ENCODE measurements at regions not wholly inside any gene's neighbourhood (a gene's known extent, or its start where the extent isn't known, plus 50 kb on each side); places are given as distances from the start of the nearest gene placed in this dataset.
"Not testable (repeated sequence)": the region's sequence is repeated elsewhere in the genome, so short reads cannot be mapped to it uniquely, and the experiment has no call there.

DNA sequence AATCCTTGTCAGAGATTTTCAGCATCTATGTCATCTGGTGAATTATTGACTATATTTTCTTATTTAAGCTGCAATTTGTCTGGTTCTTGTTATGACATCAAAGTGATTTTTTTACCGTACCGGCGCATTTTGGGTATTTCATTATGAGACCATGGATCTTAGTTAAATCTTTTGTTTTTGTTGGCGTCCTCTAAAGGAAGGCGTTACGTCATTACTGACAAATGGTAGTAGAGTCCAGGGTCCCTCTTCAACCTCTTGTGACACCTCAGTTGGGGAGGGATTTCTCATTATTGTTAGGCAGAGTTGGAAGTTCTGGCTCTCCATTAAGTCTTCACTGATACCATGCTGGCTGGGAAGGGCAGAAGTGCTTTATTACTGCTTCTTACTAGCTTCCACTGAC lies 175.8 kb upstream of the MMADHC start:
- Histone ChIP-seq H3K27me3 (replicated peaks; ENCODE audit: insufficient read depth) (no peaks in the 10 kb centered on the region), H3K4me3 (no peak overlapping the region), H3K36me3 (no peaks in the 10 kb centered on the region), H3K27ac (no peak overlapping the region), H3K9me3 (no peaks in the 10 kb centered on the region), H3K4me1 (ENCODE audit: control insufficient read depth in 1 of 2, low read depth in 2 of 2) (peaks cover 0 to 11% of the 10 kb centered on the region in 2 donors)
- ATAC-seq (ENCODE audit: insufficient number of reproducible peaks, low FRiP score, low read depth) (no peak), DNase-seq (ENCODE audit: low spot score) (no peak)
- TF ChIP-seq, protein P1, sequence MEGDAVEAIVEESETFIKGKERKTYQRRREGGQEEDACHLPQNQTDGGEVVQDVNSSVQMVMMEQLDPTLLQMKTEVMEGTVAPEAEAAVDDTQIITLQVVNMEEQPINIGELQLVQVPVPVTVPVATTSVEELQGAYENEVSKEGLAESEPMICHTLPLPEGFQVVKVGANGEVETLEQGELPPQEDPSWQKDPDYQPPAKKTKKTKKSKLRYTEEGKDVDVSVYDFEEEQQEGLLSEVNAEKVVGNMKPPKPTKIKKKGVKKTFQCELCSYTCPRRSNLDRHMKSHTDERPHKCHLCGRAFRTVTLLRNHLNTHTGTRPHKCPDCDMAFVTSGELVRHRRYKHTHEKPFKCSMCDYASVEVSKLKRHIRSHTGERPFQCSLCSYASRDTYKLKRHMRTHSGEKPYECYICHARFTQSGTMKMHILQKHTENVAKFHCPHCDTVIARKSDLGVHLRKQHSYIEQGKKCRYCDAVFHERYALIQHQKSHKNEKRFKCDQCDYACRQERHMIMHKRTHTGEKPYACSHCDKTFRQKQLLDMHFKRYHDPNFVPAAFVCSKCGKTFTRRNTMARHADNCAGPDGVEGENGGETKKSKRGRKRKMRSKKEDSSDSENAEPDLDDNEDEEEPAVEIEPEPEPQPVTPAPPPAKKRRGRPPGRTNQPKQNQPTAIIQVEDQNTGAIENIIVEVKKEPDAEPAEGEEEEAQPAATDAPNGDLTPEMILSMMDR (IDR thresholded peaks at IDR 0.05) = no peak

DNA sequence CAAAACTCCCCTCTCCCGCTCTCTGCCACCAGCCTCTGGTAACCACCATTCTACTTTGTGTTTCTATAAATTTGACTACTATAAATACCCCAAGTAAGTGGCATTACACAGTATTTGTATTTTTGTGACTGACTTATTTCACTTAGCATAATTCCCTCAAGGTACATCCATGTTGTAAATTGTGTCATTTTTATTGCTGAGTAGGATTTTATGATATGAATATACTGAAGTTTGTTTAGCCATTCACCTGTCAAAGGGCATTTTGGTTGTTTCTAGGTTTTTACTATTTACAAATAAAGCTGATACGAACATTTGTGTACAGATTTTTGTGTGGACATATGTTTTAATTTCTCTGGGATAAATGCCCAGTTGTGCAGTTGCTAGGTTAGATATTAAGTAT lies 174.0 kb upstream of the MMADHC start:
- H3K4me3 ChIP-seq = no peak overlapping the region
- H3K9me3 ChIP-seq = no peaks in the 10 kb centered on the region
- no peaks in the 10 kb centered on the region for H3K36me3 ChIP-seq
- H3K4me1 ChIP-seq (ENCODE audit: control insufficient read depth in 1 of 2, low read depth in 2 of 2) = no peaks in the 10 kb centered on the region
- ATAC-seq (ENCODE audit: insufficient number of reproducible peaks, low FRiP score, low read depth) (no peak), DNase-seq (ENCODE audit: low spot score) (no peak)
- TF ChIP-seq, protein P1 (IDR thresholded peaks at IDR 0.05) = no peak
- H3K27me3 ChIP-seq (replicated peaks; ENCODE audit: insufficient read depth) = no peaks in the 10 kb centered on the region
- H3K27ac ChIP-seq = no peak overlapping the region

DNA sequence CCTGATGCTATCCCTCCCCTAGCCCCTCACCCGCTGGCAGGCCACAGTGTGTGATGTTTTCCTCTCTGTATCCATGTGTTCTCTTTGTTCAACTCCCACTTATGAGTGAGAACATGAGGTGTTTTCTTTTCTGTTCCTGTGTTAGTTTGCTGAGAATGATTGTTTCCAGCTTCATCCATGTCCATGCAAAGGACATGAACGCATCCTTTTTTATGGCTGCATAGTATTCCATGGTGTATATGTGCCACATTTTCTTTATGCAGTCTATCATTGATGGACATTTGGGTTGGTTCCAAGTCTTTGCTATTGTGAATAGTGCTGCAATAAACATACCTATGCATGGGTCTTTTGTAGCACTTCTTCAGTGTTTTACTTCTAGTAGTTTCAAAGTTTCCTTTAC lies 171.8 kb upstream of the MMADHC start:
- H3K27me3 ChIP-seq (replicated peaks; ENCODE audit: insufficient read depth); H3K9me3 ChIP-seq; H3K27ac ChIP-seq; DNase-seq (ENCODE audit: low spot score); H3K4me3 ChIP-seq; H3K4me1 ChIP-seq (ENCODE audit: control insufficient read depth in 1 of 2, low read depth in 2 of 2); ATAC-seq (ENCODE audit: insufficient number of reproducible peaks, low FRiP score, low read depth); H3K36me3 ChIP-seq: not testable (repeated sequence)

DNA sequence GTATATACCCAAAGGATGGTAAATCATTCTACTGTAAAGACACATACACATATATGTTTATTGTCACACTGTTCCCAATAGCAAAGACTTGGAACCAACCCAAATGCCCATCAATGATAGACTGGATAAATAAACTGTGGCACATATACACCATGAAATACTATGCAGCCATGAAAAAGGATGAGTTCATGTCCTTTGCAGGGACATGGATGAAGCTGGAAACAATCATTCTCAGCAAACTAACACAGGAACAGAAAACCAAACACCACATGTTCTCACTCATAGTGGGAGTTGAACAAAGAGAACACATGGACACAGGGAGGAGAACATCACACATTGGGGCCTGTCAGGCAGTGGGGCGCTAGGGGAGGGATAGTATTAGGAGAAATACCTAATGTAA lies 167.1 kb upstream of the MMADHC start:
- H3K9me3 ChIP-seq; H3K4me3 ChIP-seq; H3K27ac ChIP-seq; DNase-seq (ENCODE audit: low spot score); H3K27me3 ChIP-seq (replicated peaks; ENCODE audit: insufficient read depth); H3K36me3 ChIP-seq; H3K4me1 ChIP-seq (ENCODE audit: control insufficient read depth in 1 of 2, low read depth in 2 of 2); ATAC-seq (ENCODE audit: insufficient number of reproducible peaks, low FRiP score, low read depth): not testable (repeated sequence)

DNA sequence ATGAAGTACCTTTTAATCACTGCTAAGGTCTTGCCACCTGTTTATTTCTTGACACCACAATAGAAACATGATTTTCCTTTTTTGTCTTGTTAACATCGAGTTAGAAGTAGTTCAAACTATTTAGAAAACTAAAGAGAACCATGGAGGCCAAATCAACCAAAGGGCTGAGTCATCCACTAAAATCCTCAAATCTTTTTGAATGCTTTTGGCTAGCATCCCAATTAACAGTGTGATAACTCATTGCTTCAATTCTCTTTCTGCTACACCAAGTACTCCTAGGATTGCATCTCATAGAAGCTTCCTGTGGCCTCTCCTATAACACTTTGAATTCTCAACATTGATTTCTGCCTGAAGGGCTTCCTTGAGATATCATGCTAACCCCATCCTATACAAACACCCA lies 159.9 kb upstream of the MMADHC start:
- H3K4me3 ChIP-seq = no peak overlapping the region
- H3K4me1 ChIP-seq (ENCODE audit: control insufficient read depth in 1 of 2, low read depth in 2 of 2) = no peaks in the 10 kb centered on the region
- TF ChIP-seq, protein P1 (IDR thresholded peaks at IDR 0.05) = no peak
- no peaks in the 10 kb centered on the region for H3K27me3 ChIP-seq (replicated peaks; ENCODE audit: insufficient read depth)
- no peaks in the 10 kb centered on the region for H3K36me3 ChIP-seq
- no peak for ATAC-seq (ENCODE audit: insufficient number of reproducible peaks, low FRiP score, low read depth)
- no peak overlapping the region for H3K27ac ChIP-seq
- DNase-seq (ENCODE audit: low spot score) = no peak
- no peaks in the 10 kb centered on the region for H3K9me3 ChIP-seq

DNA sequence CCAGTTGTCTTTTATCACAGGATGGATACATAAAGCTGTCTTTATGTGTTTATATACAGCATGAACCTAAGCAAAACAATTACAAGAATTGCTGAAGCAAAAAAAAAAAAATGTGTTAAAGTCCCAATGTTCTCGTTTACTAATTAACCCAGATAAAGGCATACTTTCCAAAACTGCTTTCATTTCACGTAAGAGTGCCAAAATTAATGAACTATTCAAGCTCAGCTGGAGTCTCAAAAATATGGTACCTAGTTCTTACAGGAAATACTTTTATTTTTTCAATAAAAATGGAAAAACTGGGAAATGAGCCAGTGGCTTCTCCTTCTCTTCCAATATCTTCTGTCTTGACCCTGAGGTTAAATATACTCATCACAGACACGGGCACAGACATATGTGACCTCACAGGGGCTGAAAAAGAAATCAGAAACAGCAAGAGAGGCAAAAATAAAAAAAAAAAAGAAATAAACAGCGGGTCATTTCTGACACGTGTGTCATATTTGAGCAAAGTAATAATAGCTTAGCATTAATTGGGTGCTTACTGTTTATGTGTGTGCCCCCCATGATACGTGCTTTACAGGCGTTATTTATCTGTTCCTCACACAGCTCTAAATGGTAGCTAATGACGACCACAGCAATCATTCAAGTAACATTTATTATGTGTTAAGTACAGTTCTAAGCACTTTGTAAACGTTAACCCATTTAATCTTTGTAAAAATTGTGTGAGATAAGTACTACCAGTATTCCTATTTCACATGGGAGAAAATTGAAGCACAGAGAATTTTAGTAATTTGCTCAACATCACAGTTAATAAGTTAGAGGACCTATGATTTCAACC lies 158.0 kb upstream of the MMADHC start:
- Histone ChIP-seq H3K36me3 (no peaks in the 10 kb centered on the region), H3K9me3 (no peaks in the 10 kb centered on the region), H3K27me3 (replicated peaks; ENCODE audit: insufficient read depth) (no peaks in the 10 kb centered on the region), H3K27ac (no peak overlapping the region), H3K4me1 (ENCODE audit: control insufficient read depth in 1 of 2, low read depth in 2 of 2) (no peaks in the 10 kb centered on the region), H3K4me3 (no peak overlapping the region)
- TF ChIP-seq, protein P1 (IDR thresholded peaks at IDR 0.05) = no peak
- ATAC-seq (ENCODE audit: insufficient number of reproducible peaks, low FRiP score, low read depth) = no peak
- no peak for DNase-seq (ENCODE audit: low spot score)

All from thoracic aorta (tissue), 2 donors.